NCI-H2081 (cell line): ENCODE measurements at regions not wholly inside any gene's neighbourhood (a gene's known extent, or its start where the extent isn't known, plus 50 kb on each side); places are given as distances from the start of the nearest gene placed in this dataset.

Experiments
- DNase-seq, 2 experiments: peaks; one replicate each; lab custom pipeline; 2025; lab: John Stamatoyannopoulos, UW

GRCh38 chr1:8115031-8115768 is 89.1 kb upstream of the ERRFI1 start:
- DNase-seq = no peak

- no peak for DNase-seq
Observed at GRCh38 chr1:8113262-8114220, 87.4 kb upstream of the ERRFI1 start.

- no peak for DNase-seq
Observed at GRCh38 chr1:8112611-8113261, 86.6 kb upstream of the ERRFI1 start.

DNA sequence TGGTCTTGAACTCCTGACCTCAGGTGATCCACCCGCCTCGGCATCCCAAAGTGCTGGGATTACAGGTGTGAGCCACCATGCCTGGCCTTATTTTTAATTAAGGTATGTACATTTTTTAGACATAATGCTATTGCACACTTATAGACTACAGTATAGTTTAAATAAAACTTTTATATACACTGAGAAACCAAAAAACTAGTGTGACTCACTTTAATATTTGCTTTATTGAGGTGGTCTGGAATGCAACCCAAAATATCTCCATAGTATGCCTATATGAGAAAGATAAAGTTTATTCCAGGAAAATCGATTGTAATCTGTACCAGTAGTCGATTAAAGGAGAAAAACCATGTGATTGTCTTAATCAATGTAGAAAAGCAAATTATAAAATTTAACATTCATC is 85.5 kb upstream of the ERRFI1 start:
- DNase-seq = no peak

GRCh38 chr1:8109216-8109615 is 83.1 kb upstream of the ERRFI1 start:
- DNase-seq = no peak

DNA sequence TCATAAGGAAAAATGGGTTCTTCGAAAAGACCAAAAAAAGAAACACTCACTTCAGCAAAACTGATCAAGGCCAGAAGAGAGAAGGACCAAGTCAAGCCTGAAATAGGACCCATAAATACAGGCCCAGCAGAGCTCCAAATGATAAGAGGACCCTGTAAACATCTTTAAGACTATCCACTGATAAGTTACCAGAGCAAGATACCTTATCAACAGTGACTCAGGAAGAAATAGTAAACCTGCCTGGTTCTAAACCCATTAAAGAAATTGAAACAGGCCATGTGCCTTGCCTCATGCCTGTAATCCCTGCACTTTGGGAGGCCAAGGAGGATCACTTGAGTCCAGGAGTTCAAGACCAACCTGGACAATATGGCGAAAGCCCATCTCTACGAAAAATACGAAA is 81.8 kb upstream of the ERRFI1 start:
- no peak for DNase-seq

- DNase-seq = no peak
Observed at GRCh38 chr1:8104278-8105236, 78.4 kb upstream of the ERRFI1 start.

DNA sequence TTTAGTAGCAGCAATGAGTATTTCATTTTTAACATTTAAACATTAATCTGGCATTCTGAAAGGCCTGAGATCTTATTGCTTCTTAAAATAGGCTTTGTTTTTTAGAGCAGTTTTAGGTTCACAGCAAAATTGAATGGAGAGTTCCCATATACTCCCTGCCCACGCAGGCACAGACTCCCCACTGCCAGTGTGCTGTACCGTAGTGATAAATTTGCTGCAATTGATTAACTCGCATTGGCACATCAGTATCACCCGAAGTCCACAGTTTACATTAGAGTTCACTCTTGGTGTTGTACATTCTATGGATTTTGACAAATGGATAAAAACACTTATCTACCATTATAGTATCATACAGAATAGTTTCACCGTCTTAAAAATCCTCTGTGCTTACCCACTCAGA is 71.8 kb upstream of the ERRFI1 start:
- DNase-seq = no peak

DNA sequence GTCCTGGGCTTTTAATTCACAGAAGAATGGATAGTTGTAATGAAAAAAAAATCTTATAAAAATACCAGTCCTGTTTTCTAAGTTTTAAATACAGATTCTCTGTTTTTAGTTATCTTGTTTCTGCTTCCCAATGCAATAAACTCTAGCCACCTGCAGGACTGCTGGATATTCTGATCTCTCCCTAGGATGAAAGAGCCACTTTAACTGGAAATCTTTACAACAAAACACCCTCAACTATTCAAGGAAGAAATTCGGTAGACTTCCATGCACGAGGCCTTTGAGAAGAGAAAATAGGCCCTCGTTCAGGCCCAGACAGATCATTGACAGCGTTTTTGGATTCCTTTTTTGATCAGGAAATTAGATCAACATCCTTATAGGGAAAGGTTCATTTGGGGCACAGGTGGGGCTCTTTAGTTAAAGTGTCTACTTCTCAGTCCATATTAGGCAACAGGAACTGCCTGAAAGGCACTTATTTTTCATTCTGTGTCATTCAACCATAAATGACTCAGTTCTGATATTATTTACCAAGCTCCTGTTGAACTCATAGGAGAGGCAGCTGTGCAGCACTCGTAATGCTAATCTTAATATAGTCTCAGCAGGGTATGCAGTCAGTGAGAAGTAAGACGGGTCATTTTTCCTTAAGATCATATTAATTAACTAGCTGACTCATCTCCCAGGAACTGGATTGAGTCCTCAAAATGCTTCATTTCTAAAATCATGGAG is 71.1 kb upstream of the ERRFI1 start:
- DNase-seq = peak in 1 of 2 experiments; percentile 24

DNA sequence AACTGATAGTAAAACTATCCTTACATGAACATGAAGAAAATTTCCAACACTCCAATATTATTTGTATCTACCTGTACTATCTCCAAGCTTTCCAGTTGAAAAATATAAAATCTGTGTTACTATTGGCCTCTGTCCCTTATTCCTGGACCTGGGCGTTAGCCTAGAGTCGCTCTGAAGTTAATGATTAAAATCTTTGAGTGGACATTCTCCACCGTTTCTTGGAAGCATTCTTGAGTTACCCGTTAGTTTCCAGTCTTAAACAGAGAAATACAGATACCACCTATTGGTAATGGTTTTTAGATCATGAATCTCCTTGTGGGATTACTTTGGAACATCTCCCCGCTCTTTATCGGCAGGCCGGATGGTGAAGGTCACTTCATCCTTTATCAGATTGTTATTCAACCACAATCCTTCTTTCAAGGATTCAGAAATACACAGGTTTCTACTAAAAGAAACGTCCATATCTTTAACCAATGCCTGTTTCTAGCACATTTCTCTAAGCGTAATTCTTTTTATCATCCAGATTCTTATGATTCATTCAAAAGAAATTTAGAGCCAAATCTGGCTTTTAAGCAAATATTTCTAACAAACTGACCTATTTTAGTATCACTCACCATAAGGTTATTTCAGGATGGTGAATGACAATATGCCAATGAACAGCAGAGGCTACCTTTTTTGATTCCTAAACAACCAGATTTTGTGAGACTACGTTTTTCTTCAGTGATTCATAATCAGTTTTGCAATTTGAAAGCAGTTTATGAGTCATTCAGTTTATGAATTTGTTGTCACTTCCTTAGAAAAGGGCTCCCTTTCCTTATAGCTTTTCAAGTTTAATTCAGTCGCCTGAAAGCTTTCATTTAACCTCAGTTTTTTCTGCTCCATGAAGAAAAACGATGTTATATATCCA is 70.2 kb upstream of the ERRFI1 start:
- DNase-seq = no peak

GRCh38 chr1:8095584-8095983 is 69.5 kb upstream of the ERRFI1 start:
- DNase-seq = no peak

DNA sequence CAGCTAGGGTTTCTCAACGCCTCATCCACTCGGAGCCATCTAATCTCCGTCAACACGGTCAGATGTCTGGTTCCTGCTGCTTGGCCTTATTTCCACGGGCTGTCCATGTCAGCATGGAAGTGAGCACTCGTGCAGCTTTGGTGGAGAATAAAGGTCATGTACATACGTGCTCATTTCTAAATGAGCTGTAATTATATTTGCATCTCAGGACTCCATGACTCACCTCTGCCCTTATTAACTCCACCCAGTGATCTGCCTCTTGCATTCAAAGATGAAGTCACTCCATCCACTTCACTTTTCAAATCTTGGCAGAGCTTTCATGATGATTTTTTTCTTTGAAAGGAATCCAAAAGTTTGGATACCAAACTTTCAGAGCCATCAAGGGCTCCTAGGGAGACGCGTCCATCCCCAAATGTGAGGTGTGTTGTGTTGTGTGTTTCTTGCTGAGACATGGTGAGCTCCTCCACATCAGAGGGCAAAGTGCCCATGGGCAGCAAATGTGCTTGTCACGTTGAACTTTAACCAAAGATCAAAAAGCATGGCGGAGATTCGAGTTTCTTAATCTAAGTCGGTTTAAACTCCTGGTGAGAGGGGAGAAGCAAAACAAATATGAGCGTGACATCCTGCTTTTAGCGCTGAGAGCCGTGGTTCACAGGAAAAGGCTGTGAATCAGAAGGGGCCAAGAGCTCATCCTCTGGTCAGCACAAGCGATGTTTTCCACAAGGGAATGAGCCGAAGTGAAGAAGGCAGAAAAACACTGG is 68.6 kb upstream of the ERRFI1 start:
- no peak for DNase-seq

DNA sequence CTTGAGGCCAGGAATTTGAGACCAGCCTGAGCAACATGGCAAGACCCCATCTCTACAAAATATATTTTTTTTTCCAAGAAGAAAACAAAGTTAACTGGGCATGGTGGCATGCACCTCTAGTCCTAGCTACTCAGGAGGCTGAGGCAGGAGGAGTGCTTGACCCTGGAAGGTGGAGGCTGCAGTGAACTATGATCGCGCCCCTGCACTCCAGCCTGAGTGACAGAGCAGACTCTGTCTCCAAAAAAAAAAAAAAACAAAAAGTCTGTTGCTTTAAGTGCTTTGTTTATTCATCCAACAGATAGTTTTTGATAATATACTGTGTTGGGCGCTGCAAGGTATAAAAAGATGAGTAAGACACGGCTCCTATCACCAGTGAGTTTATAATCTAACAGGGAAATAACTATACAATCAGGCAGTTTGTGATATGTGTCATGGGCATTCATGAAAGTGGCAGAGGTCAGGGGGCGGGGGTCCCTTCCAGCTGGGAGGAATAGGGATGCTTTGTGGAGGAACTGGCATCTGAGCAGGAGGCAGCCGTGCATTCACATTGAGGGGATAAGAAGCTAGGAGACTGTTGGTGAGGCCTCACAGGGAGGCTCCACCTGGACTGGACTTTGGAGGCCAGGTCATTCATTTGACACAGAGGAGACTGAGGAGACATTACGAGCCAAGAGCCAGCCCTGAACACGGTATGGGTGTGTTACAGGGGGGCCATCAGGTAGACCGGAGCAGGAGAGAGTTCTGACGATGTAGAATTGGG is 67.3 kb upstream of the ERRFI1 start:
- no peak for DNase-seq

- DNase-seq = no peak
Observed at GRCh38 chr1:8092657-8093056, 66.5 kb upstream of the ERRFI1 start.

GRCh38 chr1:8091691-8092090 is 65.6 kb upstream of the ERRFI1 start:
- no peak for DNase-seq

- DNase-seq = no peak
Observed at GRCh38 chr1:8090241-8090702, 64.2 kb upstream of the ERRFI1 start.

DNA sequence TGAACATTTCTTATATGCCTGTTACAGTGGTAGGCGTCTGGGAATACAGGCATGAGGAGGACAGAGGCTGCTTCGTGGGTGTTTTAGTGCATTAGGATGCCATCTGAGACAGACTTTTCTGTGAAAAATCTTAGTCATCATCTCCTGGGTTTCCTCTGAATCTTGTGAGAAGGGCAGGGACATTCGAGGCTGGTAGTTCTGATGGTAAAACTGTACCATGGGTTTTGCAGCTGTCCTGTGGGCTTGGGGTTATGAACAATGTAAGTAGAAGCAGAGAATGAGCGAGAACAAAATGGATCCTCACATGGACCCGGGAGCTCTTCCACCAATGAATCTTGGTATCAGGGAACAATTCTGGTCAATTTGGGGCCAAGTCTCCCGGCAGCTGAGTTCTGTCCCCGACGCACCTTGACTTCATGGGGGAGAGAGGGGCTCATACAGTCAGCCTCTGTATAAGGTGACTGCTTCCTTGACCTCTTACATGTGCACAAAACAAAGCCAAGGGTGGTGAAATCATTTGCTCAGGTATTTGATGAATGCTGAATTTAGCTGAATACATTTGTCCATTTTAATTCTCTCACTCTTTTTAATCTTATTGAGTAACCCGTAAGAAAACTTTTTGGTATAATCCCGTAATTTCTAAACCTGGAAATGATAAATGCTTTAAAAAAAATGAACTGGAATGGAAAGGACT is 63.6 kb upstream of the ERRFI1 start:
- no peak for DNase-seq

DNA sequence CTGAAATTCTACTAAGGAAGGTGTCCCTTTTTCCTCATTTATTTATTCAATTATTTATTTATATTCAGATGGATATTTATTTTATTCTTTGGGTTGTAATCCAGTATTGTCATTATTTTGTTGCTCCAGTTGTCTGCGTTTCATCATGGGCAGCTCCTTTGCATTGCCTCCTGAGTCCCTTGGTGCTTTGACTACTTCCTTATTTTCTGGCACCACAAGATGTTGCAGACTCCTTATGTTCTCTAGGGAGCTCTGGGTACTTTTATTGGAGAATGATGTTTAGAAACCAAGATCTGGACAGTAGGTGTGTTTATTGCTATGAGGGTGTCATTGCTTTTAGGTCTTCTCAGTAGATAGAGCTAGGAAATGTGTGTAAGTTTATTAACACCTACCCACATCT is 59.9 kb upstream of the ERRFI1 start:
- DNase-seq = no peak
